SK-N-MC (cell line): ENCODE measurements at regions not wholly inside any gene's neighbourhood (a gene's known extent, or its start where the extent isn't known, plus 50 kb on each side); places are given as distances from the start of the nearest gene placed in this dataset.

Experiments used
- EZH2 ChIP-seq: fragments of 200-600 bp; sonication (generic); IDR thresholded peaks from one replicate; pipeline ENCODE4 v1.6.1; 2017; ENCODE audit warnings: antibody characterized with exemption
- FOXP2 ChIP-seq: optimal IDR thresholded peaks from 2 replicates; pipeline ENCODE3; 2011; ENCODE audit warnings: mild to moderate bottlenecking, moderate library complexity; ENCODE audit not compliant: insufficient read depth; ENCODE audit errors: extremely low read length, control extremely low read depth

DNA sequence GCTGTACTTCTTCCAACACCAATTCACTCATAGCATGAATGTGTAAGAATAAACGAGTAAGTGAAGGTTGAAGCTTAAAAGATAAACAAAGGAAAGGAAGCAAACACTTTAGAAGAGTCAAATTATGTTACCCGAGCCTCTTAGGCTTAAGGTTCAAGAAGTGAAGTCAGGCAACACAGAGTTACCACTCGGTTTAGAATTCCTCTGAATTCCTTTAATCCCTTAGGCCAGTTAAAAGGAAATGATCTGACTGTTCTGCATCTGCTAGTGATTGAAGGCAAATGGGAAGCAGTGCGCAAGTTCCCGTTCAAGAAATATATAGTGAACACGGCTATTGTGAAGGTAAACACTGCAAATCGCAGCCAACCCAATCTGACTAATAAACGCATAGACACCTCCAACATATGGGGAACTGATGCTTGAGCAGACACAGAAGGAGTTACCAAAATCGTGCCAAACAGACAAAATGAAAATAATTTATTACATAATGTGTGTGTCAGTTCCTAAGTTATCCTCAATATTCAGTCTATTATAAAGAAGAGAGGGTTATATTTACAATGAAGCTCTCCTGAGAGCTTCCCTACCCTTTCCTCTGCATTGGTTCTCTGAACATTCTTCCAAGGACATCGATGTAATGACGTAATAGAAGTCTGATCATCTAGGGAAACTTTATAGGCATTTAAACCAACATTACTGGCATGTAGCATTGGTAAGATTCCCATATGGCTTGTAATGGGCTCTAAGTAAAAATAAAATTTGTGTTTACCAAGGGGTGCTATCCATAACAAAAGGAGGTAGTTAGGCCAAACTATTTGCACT is 837.1 kb upstream of the ZNF608 start:
- TF ChIP-seq EZH2: no peak
- TF ChIP-seq FOXP2: no peak
